ENCODE measurements at regions not wholly inside any gene's neighbourhood (a gene's known extent, or its start where the extent isn't known, plus 50 kb on each side); places are given as distances from the start of the nearest gene placed in this dataset.

DNA sequence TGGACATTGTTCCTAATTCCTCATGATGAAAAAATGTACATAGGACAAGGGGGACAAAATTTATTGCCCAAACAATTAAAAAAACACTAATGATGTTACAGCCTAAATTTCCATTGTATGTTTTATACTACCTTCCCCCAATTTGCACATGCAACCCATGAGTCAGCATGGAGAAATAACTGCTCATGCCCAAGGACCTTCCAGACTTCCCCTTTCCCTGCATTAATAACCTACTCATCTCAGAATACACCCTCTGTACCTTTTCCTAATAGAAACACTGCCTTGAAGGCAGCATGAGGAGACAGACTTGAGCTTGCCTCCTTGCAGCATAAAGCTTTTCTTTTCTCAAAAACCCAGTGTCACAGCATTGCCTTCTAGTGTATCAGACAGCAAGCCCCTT is 2402.8 kb downstream of the TP53TG3F start:
- no peak for DNase-seq (ENCODE audit: low spot score)

- DNase-seq (ENCODE audit: low spot score): no peak
Measured at GRCh38 chr16:35868630-35869029, 2409.2 kb downstream of the TP53TG3F start.

DNA sequence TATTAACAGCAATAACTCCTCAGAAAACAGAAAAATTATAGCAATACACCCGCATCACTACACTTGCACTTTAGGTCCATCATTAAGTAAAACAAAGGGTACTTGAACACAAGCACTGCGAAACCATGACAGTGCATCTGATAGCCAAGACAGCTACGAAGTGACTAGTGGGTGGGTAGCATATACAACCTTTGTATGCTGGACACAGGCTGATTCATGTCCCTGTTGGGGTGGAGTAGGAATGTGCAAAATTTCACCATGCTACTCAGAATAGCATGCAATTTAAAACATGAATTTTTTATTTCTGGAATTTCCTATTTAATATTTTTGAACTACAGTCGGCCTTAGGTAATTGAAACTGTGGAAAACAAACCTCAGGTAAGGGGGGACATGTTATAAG is 2414.1 kb downstream of the TP53TG3F start:
- DNase-seq (ENCODE audit: low spot score): no peak

DNA sequence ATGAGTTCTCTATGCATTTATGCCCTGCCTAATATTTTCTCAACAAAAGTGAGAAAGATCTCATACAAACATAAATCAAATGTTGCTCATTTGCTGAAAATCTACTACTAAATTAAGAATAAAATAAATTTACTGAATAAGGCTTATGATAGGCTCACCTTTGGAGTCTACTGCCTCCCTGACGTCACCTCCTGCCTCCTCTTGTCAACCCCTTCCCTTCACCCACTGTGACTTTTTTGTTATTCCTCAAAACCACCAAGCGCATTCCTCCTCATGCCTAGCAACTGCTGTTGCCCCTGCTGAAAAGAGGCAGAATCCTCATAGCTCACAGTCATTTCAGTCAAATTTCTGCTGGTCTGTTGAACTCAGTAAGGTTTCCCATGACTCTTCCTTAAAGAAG is 2422.2 kb downstream of the TP53TG3F start:
- no peak for DNase-seq (ENCODE audit: low spot score)

DNA sequence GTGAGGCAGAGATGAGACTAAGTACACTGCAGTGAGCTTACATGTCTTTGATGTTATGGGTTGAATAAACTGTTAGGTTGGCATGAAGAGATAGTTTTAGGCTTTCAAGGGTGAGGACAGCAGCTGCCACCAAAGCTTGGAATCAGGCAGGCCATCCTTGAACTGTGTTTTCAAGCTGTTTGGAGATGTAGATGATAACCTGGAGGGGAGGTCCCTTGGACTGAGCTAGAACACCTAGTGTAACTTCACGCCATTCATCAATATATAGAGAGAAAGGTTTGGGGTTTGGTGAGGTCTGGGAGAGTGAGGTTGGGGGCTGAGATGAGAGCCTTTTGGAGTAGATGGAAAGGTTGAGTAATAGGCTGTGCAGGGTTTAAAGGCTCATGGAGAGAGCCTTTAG is 2447.0 kb downstream of the TP53TG3F start:
- DNase-seq (ENCODE audit: low spot score): no peak

- DNase-seq (ENCODE audit: low spot score): no peak
Measured at GRCh38 chr16:35908152-35908551, 2448.7 kb downstream of the TP53TG3F start.

DNA sequence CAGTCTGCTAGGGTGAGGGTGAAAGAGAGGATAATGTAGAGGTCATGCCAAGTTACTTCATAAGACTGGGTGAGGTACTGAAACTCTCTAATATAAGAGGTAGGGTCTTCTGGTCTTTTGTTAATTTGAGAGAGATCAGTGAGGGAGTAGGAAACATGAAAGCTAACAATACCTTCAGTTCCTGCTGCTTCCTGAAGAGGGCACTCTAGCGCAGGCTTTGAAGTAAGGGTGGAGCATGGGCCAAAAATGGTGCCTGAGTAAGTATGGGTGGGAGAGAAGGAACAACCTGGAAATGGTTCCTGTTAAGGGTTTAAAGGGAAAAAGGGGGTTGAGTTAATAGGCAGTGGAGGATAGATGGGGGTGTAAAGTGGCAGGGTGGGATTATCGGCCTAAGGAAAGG is 2449.5 kb downstream of the TP53TG3F start:
- no peak for DNase-seq (ENCODE audit: low spot score)

GRCh38 chr16:35909351-35909954 is 2450.0 kb downstream of the TP53TG3F start:
- DNase-seq (ENCODE audit: low spot score): no peak

- DNase-seq (ENCODE audit: low spot score): no peak
Measured at GRCh38 chr16:35910409-35910808, 2451.0 kb downstream of the TP53TG3F start.

DNA sequence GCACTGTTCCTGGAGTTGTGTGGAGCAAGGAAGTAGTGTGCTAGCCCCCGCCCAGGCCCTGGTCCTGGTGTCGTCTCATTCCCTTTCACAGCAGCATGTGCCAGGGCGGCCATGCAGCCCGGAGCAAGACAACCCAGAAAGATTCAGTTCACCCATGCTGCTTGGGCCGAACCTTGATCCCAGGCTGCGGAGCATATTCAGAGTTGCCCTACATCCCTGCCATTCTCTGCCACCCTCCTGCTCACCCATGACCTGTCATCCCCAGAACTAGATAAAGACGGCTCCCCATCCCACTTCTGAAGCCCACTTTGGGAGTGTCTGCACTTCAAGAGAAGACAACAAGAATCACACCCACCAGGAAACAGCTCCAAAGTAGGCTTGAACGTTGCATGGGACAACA is 2452.5 kb downstream of the TP53TG3F start:
- DNase-seq (ENCODE audit: low spot score): no peak

DNA sequence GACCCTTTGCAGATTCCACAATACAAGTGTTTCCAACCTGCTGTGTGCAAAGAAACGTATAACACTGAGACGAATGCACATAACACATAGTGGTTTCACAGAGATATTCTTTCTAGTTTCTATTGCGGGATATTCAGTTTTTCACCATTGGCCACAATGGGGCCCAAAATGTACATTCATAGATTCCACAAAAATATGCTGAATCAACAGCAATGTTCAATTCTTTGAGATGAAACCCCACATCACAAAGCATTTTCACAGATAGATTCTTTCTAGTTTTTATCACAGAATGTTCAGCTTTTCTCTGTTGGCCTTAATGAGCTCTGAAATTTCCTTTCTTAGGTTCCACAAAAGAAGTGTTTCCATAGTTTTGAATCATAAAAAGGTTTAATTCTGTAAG is 2472.3 kb downstream of the TP53TG3F start:
- no peak for DNase-seq (ENCODE audit: low spot score)

All from GM03348 (cell line).